Smooth muscle cell (in vitro differentiated cells): ENCODE measurements at regions not wholly inside any gene's neighbourhood (a gene's known extent, or its start where the extent isn't known, plus 50 kb on each side); places are given as distances from the start of the nearest gene placed in this dataset.

Experiments used
- DNase-seq: peaks from one replicate; lab custom pipeline; 2025; ENCODE audit not compliant: unreplicated experiment; lab: John Stamatoyannopoulos, UW
- H2AFZ ChIP-seq: fragments of 200-600 bp; sonication (generic); 2 replicates; pipeline ENCODE4 v1.6.0; 2016; ENCODE audit warnings: antibody characterized with exemption, low read depth, mild to moderate bottlenecking
- H3F3A ChIP-seq: fragments of 200-600 bp; sonication (generic); 2 replicates; pipeline ENCODE4 v1.6.0; 2017; ENCODE audit warnings: antibody characterized with exemption, low read depth
- H3K27ac ChIP-seq: fragments of 200-600 bp; sonication (generic); 2 replicates; pipeline ENCODE4 v1.5.1; 2016; ENCODE audit warnings: low read depth, mild to moderate bottlenecking
- H3K27me3 ChIP-seq: fragments of 200-600 bp; sonication (generic); 2 replicates; pipeline ENCODE4 v1.6.1; 2016; ENCODE audit warnings: low read depth, mild to moderate bottlenecking
- H3K36me3 ChIP-seq: fragments of 200-600 bp; sonication (generic); 2 replicates; pipeline ENCODE4 v1.5.1; 2016; ENCODE audit warnings: low read depth
- H3K4me1 ChIP-seq: fragments of 200-600 bp; sonication (generic); 2 replicates; pipeline ENCODE4 v1.5.1; 2016; ENCODE audit warnings: low read depth
- H3K4me2 ChIP-seq: fragments of 200-600 bp; sonication (generic); 2 replicates; pipeline ENCODE4 v1.6.0; 2016; ENCODE audit warnings: mild to moderate bottlenecking
- H3K4me3 ChIP-seq: fragments of 200-600 bp; sonication (generic); 2 replicates; pipeline ENCODE4 v1.5.1; 2016; ENCODE audit warnings: mild to moderate bottlenecking
- H3K79me2 ChIP-seq: fragments of 200-600 bp; sonication (generic); 2 replicates; pipeline ENCODE4 v1.6.0; 2016; ENCODE audit warnings: low read depth, mild to moderate bottlenecking
- H3K9ac ChIP-seq: fragments of 200-600 bp; sonication (generic); 2 replicates; pipeline ENCODE4 v1.6.0; 2016; ENCODE audit warnings: low read depth
- H3K9me3 ChIP-seq: fragments of 200-600 bp; sonication (generic); replicated peaks from 2 replicates; pipeline ENCODE4 v1.5.1; 2016; ENCODE audit warnings: low read depth
- H4K20me1 ChIP-seq: fragments of 200-600 bp; sonication (generic); 2 replicates; pipeline ENCODE4 v1.6.0; 2016; ENCODE audit warnings: low read depth
- WGBS: methylation state at CpG from one replicate; pipeline ENCODE4 v1.1.7; 2016; ENCODE audit warnings: low lambda C conversion rate; 5-methylcytosine and 5-hydroxymethylcytosine counted together
- TF ChIP-seq, protein P1 (sequence below): fragments of 200-600 bp; sonication (generic); IDR thresholded peaks from 2 replicates; pipeline ENCODE4 v1.5.1; 2017; ENCODE audit warnings: borderline replicate concordance, mild to moderate bottlenecking, antibody characterized with exemption; ENCODE audit not compliant: insufficient read depth, poor library complexity, severe bottlenecking

DNA sequence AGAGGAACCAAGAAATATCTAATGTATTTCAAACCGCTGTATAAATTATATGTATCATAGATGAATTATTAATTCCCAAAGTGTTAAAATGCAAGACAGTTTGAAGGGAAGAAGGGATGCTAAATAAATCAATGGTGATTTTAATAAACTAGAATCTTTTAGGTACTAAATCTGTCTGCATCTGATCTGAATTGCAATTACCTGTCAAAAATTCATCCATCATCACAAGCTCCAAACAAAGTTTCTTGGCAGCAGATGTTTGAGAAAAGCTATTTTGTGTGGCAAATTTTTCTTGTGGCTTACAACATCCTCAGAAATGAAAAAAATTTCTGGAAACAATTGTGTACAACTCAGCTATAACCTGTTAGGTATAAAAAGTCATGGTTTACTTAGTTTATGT, 816.0 kb upstream of the NDST4 start:
- Histone ChIP-seq H3K79me2 (no peaks in the 10 kb centered on the region), H3K27ac (no peak overlapping the region), H3K36me3 (no peaks in the 10 kb centered on the region), H3K4me3 (no peak overlapping the region), H3K4me2 (no peak overlapping the region), H4K20me1 (no peaks in the 10 kb centered on the region), H3K9ac (no peak overlapping the region), H3K27me3 (no peaks in the 10 kb centered on the region), H2AFZ (no peak overlapping the region), H3F3A (no peaks in the 10 kb centered on the region), H3K4me1 (no peaks in the 10 kb centered on the region), H3K9me3 (no peaks in the 10 kb centered on the region)
- no peak for DNase-seq
- WGBS, result 100% methylated on average over 1 of the region's 1 CpG
- TF ChIP-seq, protein P1, sequence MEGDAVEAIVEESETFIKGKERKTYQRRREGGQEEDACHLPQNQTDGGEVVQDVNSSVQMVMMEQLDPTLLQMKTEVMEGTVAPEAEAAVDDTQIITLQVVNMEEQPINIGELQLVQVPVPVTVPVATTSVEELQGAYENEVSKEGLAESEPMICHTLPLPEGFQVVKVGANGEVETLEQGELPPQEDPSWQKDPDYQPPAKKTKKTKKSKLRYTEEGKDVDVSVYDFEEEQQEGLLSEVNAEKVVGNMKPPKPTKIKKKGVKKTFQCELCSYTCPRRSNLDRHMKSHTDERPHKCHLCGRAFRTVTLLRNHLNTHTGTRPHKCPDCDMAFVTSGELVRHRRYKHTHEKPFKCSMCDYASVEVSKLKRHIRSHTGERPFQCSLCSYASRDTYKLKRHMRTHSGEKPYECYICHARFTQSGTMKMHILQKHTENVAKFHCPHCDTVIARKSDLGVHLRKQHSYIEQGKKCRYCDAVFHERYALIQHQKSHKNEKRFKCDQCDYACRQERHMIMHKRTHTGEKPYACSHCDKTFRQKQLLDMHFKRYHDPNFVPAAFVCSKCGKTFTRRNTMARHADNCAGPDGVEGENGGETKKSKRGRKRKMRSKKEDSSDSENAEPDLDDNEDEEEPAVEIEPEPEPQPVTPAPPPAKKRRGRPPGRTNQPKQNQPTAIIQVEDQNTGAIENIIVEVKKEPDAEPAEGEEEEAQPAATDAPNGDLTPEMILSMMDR, result no peak

DNA sequence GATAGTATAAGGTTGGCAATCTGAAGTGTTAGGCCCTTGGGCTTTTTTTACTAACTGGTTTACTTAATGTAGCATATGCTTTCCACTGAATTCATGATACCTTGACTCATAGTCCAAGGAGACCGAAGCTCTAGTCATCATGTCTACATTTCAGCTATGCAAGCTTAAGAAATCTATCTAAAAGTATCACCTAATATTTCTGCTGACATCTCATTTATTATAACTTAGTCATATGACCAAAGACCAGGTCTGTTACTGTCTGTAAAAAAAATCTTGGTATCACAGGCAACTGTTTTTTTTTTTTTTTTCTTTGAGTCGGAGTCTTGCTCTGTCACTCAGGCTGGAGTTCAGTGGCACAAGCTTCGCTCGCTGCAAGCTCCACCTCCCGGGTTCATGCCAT, 814.0 kb upstream of the NDST4 start:
- no peaks in the 10 kb centered on the region for H3K36me3 ChIP-seq
- no peak overlapping the region for H2AFZ ChIP-seq
- H3K9me3 ChIP-seq, result no peaks in the 10 kb centered on the region
- 91% methylated on average over 5 of the region's 5 CpGs for WGBS
- H3K4me3 ChIP-seq, result no peak overlapping the region
- TF ChIP-seq, protein P1, result no peak
- H3K4me2 ChIP-seq, result no peak overlapping the region
- H3K27me3 ChIP-seq, result no peaks in the 10 kb centered on the region
- H3K79me2 ChIP-seq, result no peaks in the 10 kb centered on the region
- no peak overlapping the region for H3K27ac ChIP-seq
- H4K20me1 ChIP-seq, result no peaks in the 10 kb centered on the region
- no peaks in the 10 kb centered on the region for H3F3A ChIP-seq
- no peak overlapping the region for H3K9ac ChIP-seq
- no peaks in the 10 kb centered on the region for H3K4me1 ChIP-seq
- DNase-seq, result no peak

DNA sequence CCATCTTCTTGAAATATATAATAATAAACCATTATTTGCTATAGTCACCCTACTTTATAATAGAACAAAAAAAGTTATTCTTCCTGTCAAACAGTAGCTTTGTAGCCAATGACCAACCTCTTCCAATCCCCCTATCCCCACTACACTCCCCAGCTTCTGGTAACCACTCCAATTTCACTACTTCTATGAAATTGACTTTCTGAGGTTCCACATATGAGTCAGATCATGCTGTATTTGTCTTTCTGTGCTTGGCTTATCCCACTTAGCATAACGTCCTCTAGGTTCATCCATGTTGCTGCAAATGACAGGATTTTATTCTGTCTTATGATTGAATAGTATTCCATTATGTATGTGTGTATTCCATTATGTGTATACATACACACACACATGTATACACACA, 809.7 kb upstream of the NDST4 start:
- DNase-seq, result no peak
- H3K4me3 ChIP-seq, result no peak overlapping the region
- no peak overlapping the region for H3K4me2 ChIP-seq
- H3K36me3 ChIP-seq, result no peaks in the 10 kb centered on the region
- H3K79me2 ChIP-seq, result no peaks in the 10 kb centered on the region
- H3K9ac ChIP-seq, result no peak overlapping the region
- H3K27me3 ChIP-seq, result no peaks in the 10 kb centered on the region
- no peak overlapping the region for H2AFZ ChIP-seq
- no peak overlapping the region for H3K27ac ChIP-seq
- H3K9me3 ChIP-seq, result no peaks in the 10 kb centered on the region
- no peaks in the 10 kb centered on the region for H3K4me1 ChIP-seq
- TF ChIP-seq, protein P1, result no peak
- H4K20me1 ChIP-seq, result no peaks in the 10 kb centered on the region
- no peaks in the 10 kb centered on the region for H3F3A ChIP-seq
- 79% methylated on average over 1 of the region's 1 CpG for WGBS

DNA sequence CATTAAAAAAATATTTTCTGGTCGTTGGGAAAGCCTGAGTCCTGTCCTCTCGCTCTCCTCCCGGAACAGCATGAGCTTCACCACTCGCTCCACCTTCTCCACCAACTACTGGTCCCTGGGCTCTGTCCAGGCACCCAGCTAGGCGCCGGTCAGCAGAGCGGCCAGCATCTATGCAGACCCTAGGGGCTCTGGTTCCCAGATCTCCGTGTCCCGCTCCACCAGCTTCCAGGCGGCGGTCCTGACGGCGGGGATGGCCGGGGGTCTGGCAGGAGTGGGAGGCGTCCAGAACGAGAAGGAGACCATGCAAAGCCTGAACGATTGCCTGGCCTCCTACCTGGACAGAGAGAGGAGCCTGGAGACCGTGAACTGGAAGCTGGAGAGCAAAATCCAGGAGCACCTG, 807.2 kb upstream of the NDST4 start:
- Histone ChIP-seq H3F3A (no peaks in the 10 kb centered on the region), H4K20me1 (no peaks in the 10 kb centered on the region), H3K4me1 (no peaks in the 10 kb centered on the region), H3K79me2 (no peaks in the 10 kb centered on the region), H3K9ac (no peak overlapping the region), H3K4me3 (no peak overlapping the region), H2AFZ (no peak overlapping the region), H3K27ac (no peak overlapping the region), H3K27me3 (no peaks in the 10 kb centered on the region), H3K4me2 (no peak overlapping the region), H3K36me3 (no peaks in the 10 kb centered on the region), H3K9me3 (no peaks in the 10 kb centered on the region)
- 96% methylated on average over 18 of the region's 18 CpGs for WGBS
- TF ChIP-seq, protein P1, result no peak
- DNase-seq, result no peak
